Gastroesophageal sphincter (tissue), 3 donors: ENCODE measurements at regions not wholly inside any gene's neighbourhood (a gene's known extent, or its start where the extent isn't known, plus 50 kb on each side); places are given as distances from the start of the nearest gene placed in this dataset.

ENCODE experiments used
- EP300 ChIP-seq: sonication (generic); formaldehyde crosslinking; IDR thresholded peaks from one replicate; pipeline ENCODE4 v1.6.1; 2017; ENCODE audit warnings: antibody characterized with exemption, mild to moderate bottlenecking
- POLR2AphosphoS5 ChIP-seq: sonication (generic); formaldehyde crosslinking; IDR thresholded peaks from one replicate; pipeline ENCODE4 v1.6.1; 2017; ENCODE audit warnings: antibody characterized with exemption
- TF ChIP-seq, protein P1 (sequence below), 4 experiments: fragments of 200-600 bp in 2 of 4; fragments of 450-650 bp in 2 of 4; sonication (generic) in 1 of 4; IDR thresholded peaks; one replicate each; pipeline ENCODE4 v1.5.1; 2017 to 2019; ENCODE audit warnings: antibody characterized with exemption in 4 of 4, mild to moderate bottlenecking in 2 of 4, moderate library complexity in 2 of 4

DNA sequence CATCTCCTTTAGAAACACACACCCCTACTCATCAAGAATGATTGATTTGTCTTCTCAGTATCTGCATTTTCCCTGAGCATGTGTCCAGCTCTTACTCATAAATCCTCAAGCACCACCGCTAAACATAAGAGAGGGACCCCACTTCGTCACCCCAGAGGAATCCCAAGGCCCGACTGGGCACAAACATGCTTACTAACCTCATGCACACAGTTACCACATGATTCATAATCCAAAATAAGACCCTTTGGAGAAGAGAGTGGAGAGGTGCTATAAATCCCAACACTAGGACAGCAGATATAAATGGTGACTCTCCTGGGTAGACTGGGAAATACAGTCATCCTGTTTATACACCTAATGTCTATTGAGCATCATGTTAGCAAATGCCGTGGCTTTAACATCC lies 843.2 kb upstream of the ID2 start:
- TF ChIP-seq, protein P1, sequence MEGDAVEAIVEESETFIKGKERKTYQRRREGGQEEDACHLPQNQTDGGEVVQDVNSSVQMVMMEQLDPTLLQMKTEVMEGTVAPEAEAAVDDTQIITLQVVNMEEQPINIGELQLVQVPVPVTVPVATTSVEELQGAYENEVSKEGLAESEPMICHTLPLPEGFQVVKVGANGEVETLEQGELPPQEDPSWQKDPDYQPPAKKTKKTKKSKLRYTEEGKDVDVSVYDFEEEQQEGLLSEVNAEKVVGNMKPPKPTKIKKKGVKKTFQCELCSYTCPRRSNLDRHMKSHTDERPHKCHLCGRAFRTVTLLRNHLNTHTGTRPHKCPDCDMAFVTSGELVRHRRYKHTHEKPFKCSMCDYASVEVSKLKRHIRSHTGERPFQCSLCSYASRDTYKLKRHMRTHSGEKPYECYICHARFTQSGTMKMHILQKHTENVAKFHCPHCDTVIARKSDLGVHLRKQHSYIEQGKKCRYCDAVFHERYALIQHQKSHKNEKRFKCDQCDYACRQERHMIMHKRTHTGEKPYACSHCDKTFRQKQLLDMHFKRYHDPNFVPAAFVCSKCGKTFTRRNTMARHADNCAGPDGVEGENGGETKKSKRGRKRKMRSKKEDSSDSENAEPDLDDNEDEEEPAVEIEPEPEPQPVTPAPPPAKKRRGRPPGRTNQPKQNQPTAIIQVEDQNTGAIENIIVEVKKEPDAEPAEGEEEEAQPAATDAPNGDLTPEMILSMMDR (IDR thresholded peaks at IDR 0.05) = no peak
- TF ChIP-seq POLR2AphosphoS5 = no peak
- TF ChIP-seq EP300 = no peak
